SK-N-SH (cell line): ENCODE measurements at regions not wholly inside any gene's neighbourhood (a gene's known extent, or its start where the extent isn't known, plus 50 kb on each side); places are given as distances from the start of the nearest gene placed in this dataset.

Experiments used
- SMC3 ChIP-seq: IDR thresholded peaks from 2 replicates; pipeline ENCODE4 v1.6.1; 2012; ENCODE audit warnings: low read depth, low read length, improper control_type of control experiment
- TF ChIP-seq, protein P1 (sequence below): fragments of 200-600 bp; sonication (generic); IDR thresholded peaks from 2 replicates; pipeline ENCODE4 v1.6.1; 2017; ENCODE audit warnings: antibody characterized with exemption, mild to moderate bottlenecking, moderate library complexity

DNA sequence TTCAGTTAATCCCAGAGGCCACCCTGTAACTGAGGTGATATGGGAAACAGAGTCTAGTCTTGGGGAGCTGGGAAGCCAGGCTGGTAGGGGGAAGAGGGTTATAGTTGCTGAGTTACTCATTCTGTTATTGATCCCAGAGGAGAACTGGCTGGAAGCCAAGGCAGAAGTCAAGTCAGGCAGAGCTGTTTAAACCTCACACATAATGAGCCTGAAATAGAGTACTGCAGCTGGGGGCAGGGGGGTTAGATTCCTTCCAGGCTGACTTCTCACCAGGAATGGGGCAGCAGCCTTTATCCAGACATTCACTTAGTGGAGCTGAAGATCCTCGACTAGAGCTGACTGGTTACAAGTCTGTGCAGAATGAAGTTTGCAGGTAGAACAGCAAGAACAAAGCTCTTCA is 144.9 kb downstream of the C4orf33 start:
- TF ChIP-seq SMC3 = no peak
- TF ChIP-seq, protein P1, sequence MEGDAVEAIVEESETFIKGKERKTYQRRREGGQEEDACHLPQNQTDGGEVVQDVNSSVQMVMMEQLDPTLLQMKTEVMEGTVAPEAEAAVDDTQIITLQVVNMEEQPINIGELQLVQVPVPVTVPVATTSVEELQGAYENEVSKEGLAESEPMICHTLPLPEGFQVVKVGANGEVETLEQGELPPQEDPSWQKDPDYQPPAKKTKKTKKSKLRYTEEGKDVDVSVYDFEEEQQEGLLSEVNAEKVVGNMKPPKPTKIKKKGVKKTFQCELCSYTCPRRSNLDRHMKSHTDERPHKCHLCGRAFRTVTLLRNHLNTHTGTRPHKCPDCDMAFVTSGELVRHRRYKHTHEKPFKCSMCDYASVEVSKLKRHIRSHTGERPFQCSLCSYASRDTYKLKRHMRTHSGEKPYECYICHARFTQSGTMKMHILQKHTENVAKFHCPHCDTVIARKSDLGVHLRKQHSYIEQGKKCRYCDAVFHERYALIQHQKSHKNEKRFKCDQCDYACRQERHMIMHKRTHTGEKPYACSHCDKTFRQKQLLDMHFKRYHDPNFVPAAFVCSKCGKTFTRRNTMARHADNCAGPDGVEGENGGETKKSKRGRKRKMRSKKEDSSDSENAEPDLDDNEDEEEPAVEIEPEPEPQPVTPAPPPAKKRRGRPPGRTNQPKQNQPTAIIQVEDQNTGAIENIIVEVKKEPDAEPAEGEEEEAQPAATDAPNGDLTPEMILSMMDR = no peak
